Spleen (tissue), 11 donors: ENCODE measurements at regions not wholly inside any gene's neighbourhood (a gene's known extent, or its start where the extent isn't known, plus 50 kb on each side); places are given as distances from the start of the nearest gene placed in this dataset.

Experiments used
- DNase-seq: peaks from one replicate; pipeline ENCODE4 v3.0.0-alpha.2; 2020
- H3K27ac ChIP-seq, 8 donors: fragments of 200-600 bp; sonication (generic) in 7 of 8; 1 replicate in 4 of 8; 2 replicates in 4 of 8; pipeline versions ENCODE4 v1.5.0 to v1.8.0; 2016 to 2021; ENCODE audit warnings: inconsistent platforms in 4 of 8, mild to moderate bottlenecking in 4 of 8, moderate library complexity in 1 of 8
- H3K27me3 ChIP-seq, 7 donors: fragments of 200-600 bp; sonication (generic) in 6 of 7; replicated peaks in 1 of 7; 1 replicate in 4 of 7; 2 replicates in 3 of 7; pipeline versions ENCODE4 v1.5.0 to v1.8.0; 2016 to 2021; ENCODE audit warnings: inconsistent platforms in 3 of 7, mild to moderate bottlenecking in 1 of 7
- H3K36me3 ChIP-seq, 6 donors: fragments of 200-600 bp; sonication (generic) in 5 of 6; 1 replicate in 4 of 6; 2 replicates in 2 of 6; pipeline versions ENCODE4 v1.5.0 to v1.8.0; 2016 to 2021; ENCODE audit warnings: inconsistent platforms in 2 of 6
- H3K4me1 ChIP-seq, 6 donors: fragments of 200-600 bp; sonication (generic) in 5 of 6; 1 replicate in 3 of 6; 2 replicates in 3 of 6; pipeline versions ENCODE4 v1.5.0 to v1.8.0; 2016 to 2021; ENCODE audit warnings: inconsistent platforms in 3 of 6
- H3K4me3 ChIP-seq, 8 donors: fragments of 200-600 bp; sonication (generic) in 7 of 8; 1 replicate in 4 of 8; 2 replicates in 4 of 8; pipeline versions ENCODE4 v1.5.0 to v1.8.0; 2016 to 2021; ENCODE audit warnings: inconsistent platforms in 4 of 8, mild to moderate bottlenecking in 4 of 8, moderate library complexity in 2 of 8
- H3K9me3 ChIP-seq, 8 donors: fragments of 200-600 bp; sonication (generic) in 7 of 8; 1 replicate in 4 of 8; 2 replicates in 4 of 8; pipeline versions ENCODE4 v1.5.0 to v1.8.0; 2016 to 2021; ENCODE audit warnings: inconsistent platforms in 4 of 8
- POLR2A ChIP-seq, 3 donors: fragments of 450-650 bp; IDR thresholded peaks; one replicate each; pipeline ENCODE4 v1.5.1; 2017; ENCODE audit warnings: antibody characterized with exemption in 3 of 3, mild to moderate bottlenecking in 1 of 3
- POLR2AphosphoS5 ChIP-seq, 3 donors: sonication (generic); formaldehyde crosslinking; IDR thresholded peaks; one replicate each; pipeline ENCODE4 v1.5.1; 2017; ENCODE audit warnings: antibody characterized with exemption in 3 of 3
- WGBS, 5 donors: extraction: QIAGEN DNeasy Blood & Tissue Kit in 3 of 5; methylation state at CpG; one replicate each; pipeline versions ENCODE4 v1.1.5 to v1.1.7; 2013 to 2018; 5-methylcytosine and 5-hydroxymethylcytosine counted together
- intact Hi-C: fragments of 100-400 bp; cut with DNase I; formaldehyde crosslinking; loops from one replicate; pipeline ENCODE4 v1.15.0; 2023; ENCODE audit warnings: low total_unique reads
- TF ChIP-seq, protein P1 (sequence below), 11 experiments: fragments of 200-600 bp in 7 of 11; fragments of 450-650 bp in 4 of 11; sonication (generic) in 4 of 11; IDR thresholded peaks in 8 of 11; conservative IDR thresholded peaks in 3 of 11; 1 replicate in 7 of 11; 2 replicates in 4 of 11; pipeline versions ENCODE4 v1.4.0 to v1.8.0; 2016 to 2021; ENCODE audit warnings: antibody characterized with exemption in 11 of 11, inconsistent platforms in 4 of 11, mild to moderate bottlenecking in 1 of 11
- donor health status: healthy with polysubstance abuse.
- donor health status: DM: no; HTN: no; CAD: no; lungs with moderate emphysema.
- donor health status: DM: no; HTN: no; CAD: no.
- donor health status: Bipolar disorder and iron deficiency.
- donor health status: healthy.
- donor health status: DM: no; HTN: no; CAD: no.
- donor health status: DM: yes; HTN: yes; CAD: no.

DNA sequence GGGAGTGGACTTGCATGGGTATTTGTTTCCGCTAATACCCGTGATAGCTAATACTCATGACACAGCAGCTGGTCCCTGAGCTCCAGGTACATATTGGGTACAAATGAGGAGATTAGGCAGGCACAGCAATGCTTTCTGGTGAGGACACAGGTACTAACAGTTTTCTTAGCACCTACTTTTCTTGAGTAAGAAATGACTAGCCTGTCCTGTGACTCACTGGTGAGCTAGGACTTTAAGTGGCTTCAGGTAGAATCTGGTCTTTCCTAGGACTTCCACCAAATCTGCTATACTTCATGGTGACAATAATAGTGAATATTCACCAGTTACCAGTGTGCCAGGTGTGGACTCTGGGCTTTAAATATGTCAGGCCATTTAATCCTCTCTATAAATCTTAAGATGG, 407.4 kb upstream of the NR3C2 start:
- Histone ChIP-seq H3K9me3 (peaks cover 0 to 6% (median 0%) of the 10 kb centered on the region in 8 donors), H3K4me1 (no peaks in the 10 kb centered on the region), H3K36me3 (no peaks in the 10 kb centered on the region), H3K4me3 (no peak overlapping the region), H3K27me3 (no peaks in the 10 kb centered on the region), H3K27ac (no peak overlapping the region)
- TF ChIP-seq, protein P1, sequence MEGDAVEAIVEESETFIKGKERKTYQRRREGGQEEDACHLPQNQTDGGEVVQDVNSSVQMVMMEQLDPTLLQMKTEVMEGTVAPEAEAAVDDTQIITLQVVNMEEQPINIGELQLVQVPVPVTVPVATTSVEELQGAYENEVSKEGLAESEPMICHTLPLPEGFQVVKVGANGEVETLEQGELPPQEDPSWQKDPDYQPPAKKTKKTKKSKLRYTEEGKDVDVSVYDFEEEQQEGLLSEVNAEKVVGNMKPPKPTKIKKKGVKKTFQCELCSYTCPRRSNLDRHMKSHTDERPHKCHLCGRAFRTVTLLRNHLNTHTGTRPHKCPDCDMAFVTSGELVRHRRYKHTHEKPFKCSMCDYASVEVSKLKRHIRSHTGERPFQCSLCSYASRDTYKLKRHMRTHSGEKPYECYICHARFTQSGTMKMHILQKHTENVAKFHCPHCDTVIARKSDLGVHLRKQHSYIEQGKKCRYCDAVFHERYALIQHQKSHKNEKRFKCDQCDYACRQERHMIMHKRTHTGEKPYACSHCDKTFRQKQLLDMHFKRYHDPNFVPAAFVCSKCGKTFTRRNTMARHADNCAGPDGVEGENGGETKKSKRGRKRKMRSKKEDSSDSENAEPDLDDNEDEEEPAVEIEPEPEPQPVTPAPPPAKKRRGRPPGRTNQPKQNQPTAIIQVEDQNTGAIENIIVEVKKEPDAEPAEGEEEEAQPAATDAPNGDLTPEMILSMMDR (IDR thresholded peaks at IDR 0.05 in 8 of 11, conservative IDR thresholded peaks at IDR 0.05 in 3 of 11) = no peak
- TF ChIP-seq POLR2A (IDR thresholded peaks at IDR 0.05) (no peak), POLR2AphosphoS5 (IDR thresholded peaks at IDR 0.05) (no peak)
- DNase-seq = no peak
- WGBS, 5 donors = 94 to 98% (median 96%) methylated on average over 2 of the region's 2 CpGs
- intact Hi-C loops = no loop called here

DNA sequence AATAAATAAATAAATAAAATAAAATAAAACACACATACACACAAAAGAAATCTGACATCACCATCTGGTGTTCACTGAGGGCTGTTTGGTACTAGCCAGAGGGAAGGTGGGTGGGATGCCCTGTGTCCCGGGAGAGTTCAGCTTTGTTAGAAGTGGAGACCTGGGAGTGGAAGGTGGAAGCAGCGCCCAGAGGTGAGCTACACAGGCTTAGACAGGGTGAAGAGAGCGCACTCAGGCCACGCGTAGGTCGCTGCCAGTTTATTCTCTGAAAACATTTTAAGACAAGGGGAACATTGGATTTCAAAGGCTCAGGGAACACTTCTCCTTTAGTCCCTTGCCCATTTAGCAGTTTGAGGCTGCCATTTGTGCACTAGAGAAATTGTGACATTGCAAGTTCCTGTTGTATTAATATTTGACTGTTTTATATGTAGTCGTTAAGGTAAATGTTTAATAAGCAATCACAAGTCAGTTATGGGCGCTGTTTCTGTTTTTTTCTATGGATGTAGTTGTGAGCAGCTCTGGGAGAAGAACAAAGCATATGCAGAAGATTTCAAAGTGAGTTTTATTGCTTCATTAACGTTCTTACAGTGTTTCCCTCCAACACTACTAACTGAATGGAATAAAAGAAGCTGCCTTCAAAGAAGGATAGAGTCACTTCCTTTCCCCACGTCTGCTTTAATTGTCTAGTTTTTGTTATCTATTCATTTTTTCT, 405.5 kb upstream of the NR3C2 start:
- H3K4me1 ChIP-seq = no peaks in the 10 kb centered on the region
- WGBS, 5 donors = 80 to 90% (median 86%) methylated on average over 10 of the region's 10 CpGs
- no peaks in the 10 kb centered on the region for H3K36me3 ChIP-seq
- intact Hi-C loops = no loop called here
- no peaks in the 10 kb centered on the region for H3K27me3 ChIP-seq
- H3K4me3 ChIP-seq = no peak overlapping the region
- H3K27ac ChIP-seq = no peak overlapping the region
- no peak for TF ChIP-seq POLR2A (IDR thresholded peaks at IDR 0.05)
- TF ChIP-seq POLR2AphosphoS5 (IDR thresholded peaks at IDR 0.05) = no peak
- TF ChIP-seq, protein P1 (IDR thresholded peaks at IDR 0.05 in 8 of 11, conservative IDR thresholded peaks at IDR 0.05 in 3 of 11) = no peak
- no peak for DNase-seq
- no peaks in the 10 kb centered on the region for H3K9me3 ChIP-seq

DNA sequence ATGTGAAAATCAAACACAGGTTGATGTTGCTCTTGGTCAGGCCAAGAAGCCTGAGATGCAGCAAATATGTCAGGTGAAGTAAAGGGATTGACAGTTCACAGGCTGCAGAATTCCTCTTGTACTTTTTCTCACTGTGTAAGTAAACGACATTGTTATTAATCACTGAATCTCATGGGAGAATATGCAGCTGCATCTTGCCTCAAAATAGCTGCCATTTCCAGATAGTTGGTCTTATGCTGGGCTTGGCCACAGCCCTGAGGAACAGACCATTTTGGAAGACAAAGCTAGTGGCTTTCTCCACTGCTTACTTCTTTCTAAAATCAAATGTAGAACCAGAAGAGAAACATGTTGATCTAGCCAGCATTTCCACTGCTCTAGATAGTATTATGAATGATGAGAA, 403.4 kb upstream of the NR3C2 start:
- Histone ChIP-seq H3K9me3 (no peaks in the 10 kb centered on the region), H3K27me3 (no peaks in the 10 kb centered on the region), H3K4me3 (no peak overlapping the region), H3K27ac (no peak overlapping the region), H3K36me3 (no peaks in the 10 kb centered on the region), H3K4me1 (no peaks in the 10 kb centered on the region)
- no peak for DNase-seq
- WGBS, 5 donors = 52 to 76% (median 71%) methylated on average over 1 of the region's 1 CpG
- intact Hi-C loops = no loop called here
- TF ChIP-seq POLR2AphosphoS5 (IDR thresholded peaks at IDR 0.05) = no peak
- no peak for TF ChIP-seq POLR2A (IDR thresholded peaks at IDR 0.05)
- TF ChIP-seq, protein P1 (IDR thresholded peaks at IDR 0.05 in 8 of 11, conservative IDR thresholded peaks at IDR 0.05 in 3 of 11) = no peak

DNA sequence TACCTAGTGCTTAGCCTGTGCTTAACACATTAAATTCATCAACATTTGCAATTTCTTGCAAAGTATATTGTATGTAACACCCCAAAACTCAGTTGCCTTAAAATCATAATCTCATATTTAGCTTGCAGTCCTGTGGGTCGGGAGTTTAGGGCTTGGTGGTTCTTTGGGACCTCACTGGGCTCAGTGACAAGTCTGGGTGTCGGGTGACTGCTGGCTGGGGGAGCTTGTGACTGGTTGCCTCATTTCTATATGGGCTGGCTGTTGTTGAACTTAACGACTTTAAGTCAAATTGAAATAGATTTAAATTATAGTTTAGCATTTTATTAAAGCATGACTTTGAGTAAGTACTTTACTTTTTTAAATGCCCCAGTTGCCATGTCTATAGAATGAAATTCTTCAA, 401.4 kb upstream of the NR3C2 start:
- Histone ChIP-seq H3K9me3 (no peaks in the 10 kb centered on the region), H3K4me3 (no peak overlapping the region), H3K4me1 (no peaks in the 10 kb centered on the region), H3K27ac (no peak overlapping the region), H3K27me3 (no peaks in the 10 kb centered on the region), H3K36me3 (no peaks in the 10 kb centered on the region)
- WGBS, 5 donors = 75 to 88% (median 80%) methylated on average over 3 of the region's 3 CpGs
- TF ChIP-seq POLR2AphosphoS5 (IDR thresholded peaks at IDR 0.05) = no peak
- TF ChIP-seq, protein P1 (IDR thresholded peaks at IDR 0.05 in 8 of 11, conservative IDR thresholded peaks at IDR 0.05 in 3 of 11) = no peak
- no peak for TF ChIP-seq POLR2A (IDR thresholded peaks at IDR 0.05)
- intact Hi-C loops = no loop called here
- DNase-seq = no peak
